ENCODE measurements at regions not wholly inside any gene's neighbourhood (a gene's known extent, or its start where the extent isn't known, plus 50 kb on each side); places are given as distances from the start of the nearest gene placed in this dataset.

DNA sequence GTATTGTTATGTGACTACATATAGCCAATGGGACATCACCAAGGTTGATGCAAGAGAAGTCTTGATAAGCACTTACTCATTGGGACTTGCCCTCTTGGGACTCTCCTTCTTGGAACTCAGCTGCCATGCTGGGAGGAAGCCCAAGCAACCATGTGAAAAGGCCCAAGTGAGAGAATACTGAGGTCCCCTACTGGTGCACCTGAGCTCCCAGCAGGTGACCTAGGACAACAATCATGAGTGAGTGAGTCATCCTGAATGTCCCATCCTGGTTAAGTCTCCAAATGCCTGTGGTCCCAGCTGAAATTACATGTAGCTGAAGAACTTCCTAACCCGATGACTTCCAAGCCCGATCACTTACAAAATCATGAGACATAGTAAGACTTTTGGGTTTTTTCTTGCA lies 260.7 kb downstream of the ICE1 start:
- no peak for DNase-seq (ENCODE audit: low spot score)

- DNase-seq (ENCODE audit: low spot score), result no peak
Measured at GRCh38 chr5:5678909-5679308, 256.4 kb downstream of the ICE1 start.

DNA sequence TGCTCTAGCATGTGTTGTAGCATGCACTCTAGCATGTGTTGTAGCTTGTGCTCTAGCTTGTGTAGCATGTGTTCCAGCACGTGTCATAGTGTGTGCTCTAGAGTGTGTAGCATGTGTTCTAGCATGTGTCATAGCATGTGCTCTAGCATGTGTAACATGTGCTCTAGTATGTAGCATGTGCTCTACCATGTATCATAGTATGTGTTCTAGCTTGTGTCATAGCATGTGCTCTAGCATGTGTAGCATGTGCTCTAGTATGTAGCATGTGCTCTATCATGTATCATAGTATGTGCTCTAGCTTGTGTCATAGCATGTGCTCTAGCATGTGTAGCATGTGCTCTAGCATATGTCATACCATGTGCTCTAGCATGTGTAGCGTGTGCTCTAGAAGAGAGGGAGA lies 255.3 kb downstream of the ICE1 start:
- no peak for DNase-seq (ENCODE audit: low spot score)

GRCh38 chr5:5676218-5676617 lies 253.7 kb downstream of the ICE1 start:
- DNase-seq (ENCODE audit: low spot score), result no peak

DNA sequence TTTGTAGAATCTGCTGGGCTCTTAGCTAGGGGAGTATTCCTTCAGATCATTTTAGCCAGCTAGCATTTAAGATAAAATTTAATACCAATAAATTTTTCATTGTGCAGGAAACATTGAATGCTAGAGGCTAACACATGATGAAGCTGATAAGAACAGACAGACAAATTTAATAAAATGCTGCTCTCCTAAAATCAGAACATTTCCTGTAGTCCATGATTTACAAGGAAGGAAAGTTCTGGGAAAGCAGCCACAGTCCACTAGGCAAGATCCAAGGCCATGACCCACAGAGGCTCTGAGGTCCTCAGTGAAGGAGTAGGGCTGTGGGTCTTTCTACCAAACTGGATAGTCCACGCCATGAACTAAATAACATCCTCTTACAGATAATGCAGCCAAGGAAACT lies 253.0 kb downstream of the ICE1 start:
- no peak for DNase-seq (ENCODE audit: low spot score)

GRCh38 chr5:5671823-5672222 lies 249.3 kb downstream of the ICE1 start:
- no peak for DNase-seq (ENCODE audit: low spot score)

GRCh38 chr5:5667136-5667554 lies 244.7 kb downstream of the ICE1 start:
- DNase-seq (ENCODE audit: low spot score), result no peak

DNA sequence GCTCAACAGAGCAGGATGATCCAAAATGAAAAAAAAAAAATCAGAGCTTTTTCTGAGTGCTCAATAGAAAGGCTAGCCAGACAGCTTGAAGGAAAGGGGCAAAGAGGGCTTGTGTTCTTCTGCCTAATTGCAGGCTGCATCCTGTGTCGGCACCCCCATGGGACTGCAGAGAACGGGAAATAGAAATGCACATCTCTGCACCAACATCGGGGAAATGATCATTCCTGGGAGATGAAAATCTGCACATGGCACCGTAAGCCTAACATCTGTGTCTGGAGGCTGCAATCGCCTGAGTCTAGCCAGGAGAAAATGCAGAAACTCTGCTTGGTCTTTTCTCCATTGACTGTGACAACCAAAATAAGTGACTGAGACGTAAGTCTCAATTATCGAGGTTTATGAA lies 243.9 kb downstream of the ICE1 start:
- DNase-seq (ENCODE audit: low spot score), result no peak

- no peak for DNase-seq (ENCODE audit: low spot score)
Measured at GRCh38 chr5:5666076-5666365, 243.5 kb downstream of the ICE1 start.

DNA sequence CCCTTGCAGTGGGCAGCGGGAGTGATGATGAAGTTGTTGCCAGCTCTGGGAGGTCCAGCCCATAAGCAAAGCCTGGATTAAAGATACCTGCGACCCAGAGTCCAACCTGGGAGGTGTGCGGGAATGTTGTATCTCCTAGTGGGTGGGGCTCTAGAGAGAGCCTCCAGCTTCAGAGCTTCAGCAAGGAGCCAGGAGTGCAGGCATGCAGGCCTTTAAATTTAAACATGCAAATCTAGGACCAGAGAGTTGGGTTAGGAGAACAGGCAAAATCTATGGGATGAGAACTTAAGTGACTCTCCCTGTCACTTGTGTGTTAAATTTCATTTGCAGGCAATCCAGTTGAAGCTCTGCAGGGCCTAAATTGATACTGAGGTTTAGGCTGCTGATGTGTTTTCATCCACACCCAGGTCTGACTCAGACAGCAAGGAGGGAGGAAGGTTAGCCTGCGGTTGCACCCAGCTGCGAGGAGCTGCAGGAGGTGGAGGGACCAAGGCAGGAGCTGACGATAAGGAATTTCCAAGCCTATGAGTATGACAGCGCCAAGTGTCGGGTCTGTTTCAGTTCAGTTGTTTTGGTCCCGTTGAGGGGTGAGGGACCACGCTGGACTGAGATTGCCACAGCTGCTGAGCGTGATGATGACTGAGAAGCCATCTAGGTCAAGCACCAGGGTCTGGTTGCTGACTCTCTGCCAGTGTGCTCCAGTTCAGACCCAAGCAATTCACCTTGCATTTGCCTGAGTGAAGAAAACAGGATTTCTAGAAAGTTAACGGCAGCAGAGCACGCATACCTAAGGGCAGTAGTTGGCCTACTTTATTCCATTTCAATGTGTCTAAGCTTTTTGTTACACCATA lies 243.0 kb downstream of the ICE1 start:
- no peak for DNase-seq (ENCODE audit: low spot score)

DNA sequence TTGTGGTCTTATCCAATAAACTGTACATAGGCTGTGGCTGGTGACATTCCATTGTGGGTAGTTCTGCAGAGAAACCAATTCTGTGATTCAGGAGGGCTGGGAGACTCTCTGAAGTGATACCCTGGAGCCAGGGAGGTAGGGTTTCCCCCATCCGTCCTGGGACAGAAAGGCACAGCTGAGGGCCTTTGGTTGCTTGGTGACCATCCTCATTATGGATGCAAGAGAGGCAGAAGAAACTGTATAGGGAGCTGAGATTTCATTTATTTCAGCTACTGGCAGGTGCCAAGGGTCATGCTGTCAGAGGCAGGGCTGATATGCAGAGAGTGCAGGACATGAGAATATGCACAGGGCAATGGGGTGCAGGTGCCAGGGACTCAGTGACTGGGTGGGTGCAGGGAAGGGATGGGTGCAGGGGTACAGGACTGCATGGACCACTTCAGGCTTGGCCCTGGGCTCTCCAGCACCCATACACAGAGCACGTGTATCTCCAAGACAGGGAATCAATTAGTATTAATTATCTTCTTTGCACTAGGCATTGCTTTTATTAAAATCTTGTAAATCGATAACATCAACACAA lies 236.5 kb downstream of the ICE1 start:
- DNase-seq (ENCODE audit: low spot score), result no peak

- no peak for DNase-seq (ENCODE audit: low spot score)
Measured at GRCh38 chr5:5658226-5658625, 235.7 kb downstream of the ICE1 start.

- no peak for DNase-seq (ENCODE audit: low spot score)
Measured at GRCh38 chr5:5652181-5652580, 229.7 kb downstream of the ICE1 start.

GRCh38 chr5:5650949-5651348 lies 228.5 kb downstream of the ICE1 start:
- no peak for DNase-seq (ENCODE audit: low spot score)

GRCh38 chr5:5650242-5650641 lies 227.8 kb downstream of the ICE1 start:
- DNase-seq (ENCODE audit: low spot score), result no peak

GRCh38 chr5:5649641-5650040 lies 227.2 kb downstream of the ICE1 start:
- no peak for DNase-seq (ENCODE audit: low spot score)

DNA sequence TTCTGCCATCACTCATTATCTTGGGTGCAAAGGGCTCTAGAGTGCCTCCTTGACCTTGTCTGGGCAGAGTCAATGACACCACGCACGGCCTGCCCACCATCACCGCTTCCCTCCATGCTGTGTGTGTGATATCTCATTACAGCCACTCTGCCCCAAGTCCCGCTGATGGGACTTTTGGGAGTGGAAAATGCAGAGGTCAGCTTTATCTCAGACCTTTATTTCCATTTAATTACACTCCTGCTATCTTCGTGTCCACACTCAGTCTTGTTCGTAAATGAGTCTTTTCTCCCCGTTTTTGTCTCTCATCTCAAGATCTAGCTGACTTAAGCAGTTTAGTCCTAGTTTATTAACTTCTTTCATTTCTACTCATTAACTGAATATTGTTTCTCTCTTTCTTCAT lies 226.2 kb downstream of the ICE1 start:
- DNase-seq (ENCODE audit: low spot score), result no peak

DNA sequence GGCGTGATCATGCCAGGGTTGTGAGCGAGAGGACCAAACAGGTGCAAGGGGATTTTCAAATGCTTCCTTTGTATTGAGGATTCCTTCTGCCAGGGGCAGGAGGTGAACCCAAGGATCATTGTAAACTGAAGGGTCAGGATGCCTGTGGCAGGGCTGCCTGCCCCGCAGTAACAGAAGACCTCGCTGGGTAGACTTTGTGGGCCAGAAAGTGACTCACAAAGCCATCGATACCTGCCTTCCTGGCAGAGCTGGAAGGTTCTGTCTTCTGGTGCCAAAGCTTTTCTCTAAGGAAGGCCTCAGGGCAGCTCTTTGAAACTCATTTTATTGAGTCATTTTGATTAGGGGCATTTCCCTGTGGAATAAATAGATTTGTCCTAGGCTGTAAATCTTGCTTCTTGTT lies 223.4 kb downstream of the ICE1 start:
- no peak for DNase-seq (ENCODE audit: low spot score)

DNA sequence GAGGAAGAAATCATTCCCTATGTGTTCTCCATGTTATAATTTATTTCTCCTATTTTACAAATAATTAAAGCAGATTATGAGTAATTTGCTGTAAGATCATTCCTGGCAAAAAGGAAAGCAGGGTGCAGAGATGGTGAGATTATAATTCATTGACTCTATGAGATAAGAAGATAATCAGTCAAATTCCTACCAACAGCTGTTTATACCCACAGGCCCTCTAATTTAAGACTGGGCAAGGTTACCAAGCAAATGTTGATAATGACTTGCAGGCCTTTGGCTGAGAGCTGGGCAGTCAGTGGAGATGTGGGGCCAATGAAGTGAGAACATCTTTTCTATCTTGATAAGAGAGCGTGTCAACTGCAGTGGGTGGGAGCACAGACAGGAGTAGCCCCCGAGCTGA lies 222.7 kb downstream of the ICE1 start:
- no peak for DNase-seq (ENCODE audit: low spot score)

GRCh38 chr5:5644249-5644648 lies 221.8 kb downstream of the ICE1 start:
- no peak for DNase-seq (ENCODE audit: low spot score)

DNA sequence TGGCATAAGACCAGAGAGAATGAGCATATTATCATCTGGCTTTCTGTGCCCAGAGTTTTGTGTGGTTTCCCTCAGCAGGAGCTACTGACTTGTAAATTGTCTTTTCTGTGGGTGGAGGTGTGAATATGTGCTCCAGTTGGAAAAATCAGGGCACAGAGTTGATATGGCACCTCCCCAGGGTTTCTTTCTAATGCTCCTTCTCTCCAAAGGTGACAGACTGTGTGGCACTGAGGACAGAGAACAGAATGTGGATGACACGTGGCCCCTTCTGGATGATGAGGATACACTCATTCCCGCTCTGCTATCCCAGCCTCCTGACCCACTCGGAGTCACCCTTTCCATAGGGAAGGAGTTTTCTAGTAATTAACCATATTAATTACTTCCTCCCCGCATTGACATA lies 221.0 kb downstream of the ICE1 start:
- no peak for DNase-seq (ENCODE audit: low spot score)

GRCh38 chr5:5638211-5638610 lies 215.7 kb downstream of the ICE1 start:
- DNase-seq (ENCODE audit: low spot score), result no peak

- no peak for DNase-seq (ENCODE audit: low spot score)
Measured at GRCh38 chr5:5637173-5637572, 214.7 kb downstream of the ICE1 start.

GRCh38 chr5:5634817-5635216 lies 212.3 kb downstream of the ICE1 start:
- no peak for DNase-seq (ENCODE audit: low spot score)
